ENCODE measurements at regions not wholly inside any gene's neighbourhood (a gene's known extent, or its start where the extent isn't known, plus 50 kb on each side); places are given as distances from the start of the nearest gene placed in this dataset.
"Not testable (repeated sequence)": the region's sequence is repeated elsewhere in the genome, so short reads cannot be mapped to it uniquely, and the experiment has no call there.

GRCh38 chr2:21740484-21740883 is 616.7 kb downstream of the TDRD15 start:
- DNase-seq: no peak

- no peak for DNase-seq
Measured at GRCh38 chr2:21746499-21746898, 622.7 kb downstream of the TDRD15 start.

- DNase-seq: no peak
Measured at GRCh38 chr2:21748501-21748900, 624.7 kb downstream of the TDRD15 start.

GRCh38 chr2:21754164-21754788 is 630.5 kb downstream of the TDRD15 start:
- DNase-seq: no peak

GRCh38 chr2:21757805-21758430 is 634.1 kb downstream of the TDRD15 start:
- no peak for DNase-seq

GRCh38 chr2:21759819-21760218 is 636.1 kb downstream of the TDRD15 start:
- no peak for DNase-seq

GRCh38 chr2:21761361-21761760 is 637.6 kb downstream of the TDRD15 start:
- DNase-seq: no peak

GRCh38 chr2:21763501-21763900 is 639.7 kb downstream of the TDRD15 start:
- DNase-seq: no peak

- no peak for DNase-seq
Measured at GRCh38 chr2:21770787-21771186, 647.0 kb downstream of the TDRD15 start.

- no peak for DNase-seq
Measured at GRCh38 chr2:21772624-21773023, 648.9 kb downstream of the TDRD15 start.

- no peak for DNase-seq
Measured at GRCh38 chr2:21773168-21773567, 649.4 kb downstream of the TDRD15 start.

GRCh38 chr2:21774691-21775368 is 651.1 kb downstream of the TDRD15 start:
- DNase-seq: no peak

- DNase-seq: no peak
Measured at GRCh38 chr2:21779786-21780185, 656.0 kb downstream of the TDRD15 start.

GRCh38 chr2:21781962-21782361 is 658.2 kb downstream of the TDRD15 start:
- no peak for DNase-seq

- DNase-seq: no peak
Measured at GRCh38 chr2:21782866-21783265, 659.1 kb downstream of the TDRD15 start.

- no peak for DNase-seq
Measured at GRCh38 chr2:21787941-21788340, 664.2 kb downstream of the TDRD15 start.

GRCh38 chr2:21790311-21790710 is 666.5 kb downstream of the TDRD15 start:
- DNase-seq: not testable (repeated sequence)

GRCh38 chr2:21792571-21792970 is 668.8 kb downstream of the TDRD15 start:
- DNase-seq: no peak

GRCh38 chr2:21793461-21793860 is 669.7 kb downstream of the TDRD15 start:
- no peak for DNase-seq

GRCh38 chr2:21794611-21795010 is 670.8 kb downstream of the TDRD15 start:
- no peak for DNase-seq

- no peak for DNase-seq
Measured at GRCh38 chr2:21800356-21800755, 676.6 kb downstream of the TDRD15 start.

GRCh38 chr2:21803550-21803949 is 679.8 kb downstream of the TDRD15 start:
- no peak for DNase-seq

GRCh38 chr2:21804151-21804550 is 680.4 kb downstream of the TDRD15 start:
- no peak for DNase-seq

- DNase-seq: no peak
Measured at GRCh38 chr2:21811541-21811940, 687.8 kb downstream of the TDRD15 start.
